Mammary epithelial cell (primary cell): ENCODE measurements at regions not wholly inside any gene's neighbourhood (a gene's known extent, or its start where the extent isn't known, plus 50 kb on each side); places are given as distances from the start of the nearest gene placed in this dataset.

Experiments
- CTCF ChIP-seq, 2 donors: IDR thresholded peaks in 1 of 2; conservative IDR thresholded peaks in 1 of 2; 2 replicates each; pipeline ENCODE4 v1.5.1; 2011 to 2012; ENCODE audit warnings: inconsistent platforms in 2 of 2, low read length in 2 of 2, mild to moderate bottlenecking in 2 of 2, control low read depth in 1 of 2, low read depth in 1 of 2; ENCODE audit not compliant: insufficient read depth in 1 of 2; ENCODE audit errors: extremely low read depth in 1 of 2
- EZH2 ChIP-seq: IDR thresholded peaks from 2 replicates; pipeline ENCODE4 v1.6.1; 2012; ENCODE audit warnings: low read length, inconsistent platforms, borderline replicate concordance

GRCh38 chr12:115311875-115312274 lies 627.9 kb upstream of the TBX3 start:
- TF ChIP-seq CTCF (conservative IDR thresholded peaks at IDR 0.05 in 1 of 2, IDR thresholded peaks at IDR 0.05 in 1 of 2; ENCODE audit: extremely low read depth in 1 of 2, insufficient read depth in 1 of 2, low read depth in 1 of 2, low read length in 2 of 2) (no peak), EZH2 (no peak)
